Liver (tissue), 3 donors: ENCODE measurements at regions not wholly inside any gene's neighbourhood (a gene's known extent, or its start where the extent isn't known, plus 50 kb on each side); places are given as distances from the start of the nearest gene placed in this dataset.

Experiments used
- FOXA1 ChIP-seq: IDR thresholded peaks from 2 replicates; pipeline ENCODE4 v1.6.1; 2016; ENCODE audit warnings: antibody characterized with exemption
- TAF1 ChIP-seq: conservative IDR thresholded peaks from 2 replicates; pipeline ENCODE4 v1.6.1; 2016; ENCODE audit warnings: antibody characterized with exemption, mild to moderate bottlenecking
- TF ChIP-seq, protein P1 (sequence below): fragments of 150-350 bp; IDR thresholded peaks from 2 replicates; pipeline ENCODE4 v1.5.1; 2017; ENCODE audit warnings: improper control_type of control experiment, low read depth, low read length; ENCODE audit not compliant: missing input control
- donor health status: healthy.
- donor health status: healthy.

DNA sequence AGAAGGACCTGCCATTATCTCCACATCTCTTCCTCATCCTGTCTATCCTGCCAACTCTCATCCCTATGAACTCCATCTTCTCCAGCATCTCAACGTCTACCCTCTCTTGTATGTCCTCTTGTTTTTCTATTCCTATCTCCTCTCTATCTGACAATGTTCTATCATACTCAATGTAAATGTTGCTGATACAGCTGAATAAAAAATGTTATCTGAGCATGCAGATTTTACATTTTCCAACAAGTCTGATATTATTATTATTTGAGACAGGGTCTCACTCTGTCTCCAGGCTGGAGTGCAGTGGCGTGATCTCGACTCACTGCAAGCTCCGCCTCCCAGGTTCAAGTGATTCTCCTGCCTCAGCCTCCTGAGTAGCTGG lies 56.0 kb upstream of the RAI14 start:
- no peak for TF ChIP-seq FOXA1
- TF ChIP-seq, protein P1, sequence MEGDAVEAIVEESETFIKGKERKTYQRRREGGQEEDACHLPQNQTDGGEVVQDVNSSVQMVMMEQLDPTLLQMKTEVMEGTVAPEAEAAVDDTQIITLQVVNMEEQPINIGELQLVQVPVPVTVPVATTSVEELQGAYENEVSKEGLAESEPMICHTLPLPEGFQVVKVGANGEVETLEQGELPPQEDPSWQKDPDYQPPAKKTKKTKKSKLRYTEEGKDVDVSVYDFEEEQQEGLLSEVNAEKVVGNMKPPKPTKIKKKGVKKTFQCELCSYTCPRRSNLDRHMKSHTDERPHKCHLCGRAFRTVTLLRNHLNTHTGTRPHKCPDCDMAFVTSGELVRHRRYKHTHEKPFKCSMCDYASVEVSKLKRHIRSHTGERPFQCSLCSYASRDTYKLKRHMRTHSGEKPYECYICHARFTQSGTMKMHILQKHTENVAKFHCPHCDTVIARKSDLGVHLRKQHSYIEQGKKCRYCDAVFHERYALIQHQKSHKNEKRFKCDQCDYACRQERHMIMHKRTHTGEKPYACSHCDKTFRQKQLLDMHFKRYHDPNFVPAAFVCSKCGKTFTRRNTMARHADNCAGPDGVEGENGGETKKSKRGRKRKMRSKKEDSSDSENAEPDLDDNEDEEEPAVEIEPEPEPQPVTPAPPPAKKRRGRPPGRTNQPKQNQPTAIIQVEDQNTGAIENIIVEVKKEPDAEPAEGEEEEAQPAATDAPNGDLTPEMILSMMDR = no peak
- TF ChIP-seq TAF1 = no peak
